ENCODE measurements at regions not wholly inside any gene's neighbourhood (a gene's known extent, or its start where the extent isn't known, plus 50 kb on each side); places are given as distances from the start of the nearest gene placed in this dataset.

- no peak for TF ChIP-seq CTCF (IDR thresholded peaks at IDR 0.05)
- TF ChIP-seq ZFX (IDR thresholded peaks at IDR 0.05; ENCODE audit: borderline replicate concordance): no peak
Measured at GRCh38 chr7:118684796-118685195, 460.3 kb downstream of the ANKRD7 start.

All from 22Rv1 (cell line).